Central memory CD4-positive, alpha-beta T cell (primary cell): ENCODE measurements at regions not wholly inside any gene's neighbourhood (a gene's known extent, or its start where the extent isn't known, plus 50 kb on each side); places are given as distances from the start of the nearest gene placed in this dataset.

ENCODE experiments used
- DNase-seq: peaks from one replicate; pipeline ENCODE4 v3.0.0; 2022

- no peak for DNase-seq
Observed at GRCh38 chr11:115672412-115672811, 168.2 kb upstream of the CADM1 start.

GRCh38 chr11:115670538-115671205, 166.5 kb upstream of the CADM1 start:
- no peak for DNase-seq

GRCh38 chr11:115665958-115666357, 161.7 kb upstream of the CADM1 start:
- no peak for DNase-seq

- no peak for DNase-seq
Observed at GRCh38 chr11:115665175-115665821, 161.1 kb upstream of the CADM1 start.

GRCh38 chr11:115664313-115664712, 160.1 kb upstream of the CADM1 start:
- DNase-seq, result no peak

- DNase-seq, result no peak
Observed at GRCh38 chr11:115663790-115664189, 159.6 kb upstream of the CADM1 start.

GRCh38 chr11:115660030-115660805, 156.0 kb upstream of the CADM1 start:
- DNase-seq, result no peak

GRCh38 chr11:115659061-115659963, 155.1 kb upstream of the CADM1 start:
- DNase-seq, result no peak

- no peak for DNase-seq
Observed at GRCh38 chr11:115657586-115657985, 153.4 kb upstream of the CADM1 start.

- no peak for DNase-seq
Observed at GRCh38 chr11:115656669-115657068, 152.5 kb upstream of the CADM1 start.

- no peak for DNase-seq
Observed at GRCh38 chr11:115656041-115656440, 151.8 kb upstream of the CADM1 start.

- no peak for DNase-seq
Observed at GRCh38 chr11:115654792-115655191, 150.6 kb upstream of the CADM1 start.

GRCh38 chr11:115653926-115654325, 149.7 kb upstream of the CADM1 start:
- DNase-seq, result no peak

GRCh38 chr11:115653076-115653475, 148.9 kb upstream of the CADM1 start:
- DNase-seq, result no peak

GRCh38 chr11:115652496-115652895, 148.3 kb upstream of the CADM1 start:
- DNase-seq, result no peak

- no peak for DNase-seq
Observed at GRCh38 chr11:115652094-115652493, 147.9 kb upstream of the CADM1 start.

GRCh38 chr11:115649461-115649860, 145.2 kb upstream of the CADM1 start:
- DNase-seq, result no peak

- no peak for DNase-seq
Observed at GRCh38 chr11:115645631-115646317, 141.6 kb upstream of the CADM1 start.

GRCh38 chr11:115644856-115645255, 140.6 kb upstream of the CADM1 start:
- DNase-seq, result no peak

GRCh38 chr11:115643549-115644270, 139.5 kb upstream of the CADM1 start:
- DNase-seq, result no peak

GRCh38 chr11:115642660-115643059, 138.4 kb upstream of the CADM1 start:
- no peak for DNase-seq
